ENCODE measurements at regions not wholly inside any gene's neighbourhood (a gene's known extent, or its start where the extent isn't known, plus 50 kb on each side); places are given as distances from the start of the nearest gene placed in this dataset.

- TF ChIP-seq CTCF (IDR thresholded peaks at IDR 0.05; ENCODE audit: extremely low read depth, missing control alignments), result no peak
- no peak for DNase-seq (ENCODE audit: low spot score)
Measured at GRCh38 chr10:120381931-120382330, 75.1 kb upstream of the PLPP4 start.

DNA sequence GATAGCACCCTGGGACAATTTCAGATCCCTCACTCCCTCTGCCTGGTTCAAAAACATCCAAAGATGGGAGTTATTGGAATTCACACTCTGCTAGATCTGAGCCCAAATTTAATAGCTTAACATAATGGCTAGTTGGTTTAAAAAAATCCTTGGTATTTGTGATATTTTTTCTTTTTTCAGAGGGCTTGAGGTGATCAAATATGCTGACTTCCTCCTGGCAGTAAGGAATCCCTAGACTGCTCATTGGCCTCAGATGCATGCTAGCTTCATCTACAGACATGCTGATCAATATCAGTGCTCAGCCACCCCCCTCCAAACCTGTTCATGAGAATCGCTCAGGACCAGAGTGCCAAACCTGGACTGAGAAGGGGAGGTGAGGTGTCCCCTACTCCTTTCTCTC, 74.7 kb upstream of the PLPP4 start:
- DNase-seq (ENCODE audit: low spot score), result no peak
- no peak for TF ChIP-seq CTCF (IDR thresholded peaks at IDR 0.05; ENCODE audit: extremely low read depth, missing control alignments)

- TF ChIP-seq CTCF (IDR thresholded peaks at IDR 0.05; ENCODE audit: extremely low read depth, missing control alignments), result no peak
Measured at GRCh38 chr10:120385992-120386391, 71.0 kb upstream of the PLPP4 start.

GRCh38 chr10:120386896-120387295, 70.1 kb upstream of the PLPP4 start:
- no peak for TF ChIP-seq CTCF (IDR thresholded peaks at IDR 0.05; ENCODE audit: extremely low read depth, missing control alignments)
- no peak for DNase-seq (ENCODE audit: low spot score)

More at GRCh38 chr10:120385992-120386391, 71.0 kb upstream of the PLPP4 start:
- DNase-seq (ENCODE audit: low spot score), result no peak

DNA sequence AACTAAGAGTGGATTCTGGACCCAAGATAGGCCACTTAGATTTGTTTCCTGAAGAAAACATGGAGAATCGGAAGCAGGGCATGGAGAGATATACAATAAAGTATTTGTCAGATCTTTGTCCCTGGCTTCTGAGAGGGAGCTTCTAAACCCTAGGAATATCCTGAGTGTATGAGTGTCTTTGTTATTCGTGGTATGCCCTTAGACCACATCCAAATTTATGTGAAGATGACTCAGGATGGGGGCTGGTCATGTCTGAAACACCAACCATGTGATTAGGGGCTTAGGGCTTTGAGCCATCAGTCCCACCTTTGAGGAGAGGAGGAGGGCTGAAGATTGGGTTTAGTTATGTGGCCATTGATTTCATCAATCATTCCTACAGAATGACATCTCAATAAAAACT, 69.7 kb upstream of the PLPP4 start:
- no peak for DNase-seq (ENCODE audit: low spot score)
- TF ChIP-seq CTCF (IDR thresholded peaks at IDR 0.05; ENCODE audit: extremely low read depth, missing control alignments), result no peak

GRCh38 chr10:120392245-120392644, 64.8 kb upstream of the PLPP4 start:
- no peak for DNase-seq (ENCODE audit: low spot score)
- no peak for TF ChIP-seq CTCF (IDR thresholded peaks at IDR 0.05; ENCODE audit: extremely low read depth, missing control alignments)

DNA sequence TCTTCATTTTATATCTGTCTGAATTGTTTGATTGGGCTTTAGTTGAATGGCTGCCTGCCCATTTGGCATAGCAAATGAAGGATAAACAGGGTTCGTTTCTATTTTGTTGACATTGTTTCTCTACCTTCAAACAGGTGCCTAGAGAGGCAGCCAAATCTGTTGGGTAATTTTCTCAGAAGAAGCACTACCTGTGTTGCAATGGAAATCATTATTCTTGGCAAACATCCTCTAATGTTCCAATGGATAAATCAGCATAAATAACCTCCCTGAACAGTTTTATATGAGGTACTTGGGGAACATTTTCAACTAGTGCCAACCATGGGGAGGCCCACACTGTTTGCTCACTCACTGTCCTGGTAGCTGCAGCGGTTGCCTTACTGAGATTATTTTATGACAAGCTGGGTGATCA, 64.4 kb upstream of the PLPP4 start:
- no peak for TF ChIP-seq CTCF (IDR thresholded peaks at IDR 0.05; ENCODE audit: extremely low read depth, missing control alignments)
- no peak for DNase-seq (ENCODE audit: low spot score)
